ENCODE measurements at regions not wholly inside any gene's neighbourhood (a gene's known extent, or its start where the extent isn't known, plus 50 kb on each side); places are given as distances from the start of the nearest gene placed in this dataset.

DNA sequence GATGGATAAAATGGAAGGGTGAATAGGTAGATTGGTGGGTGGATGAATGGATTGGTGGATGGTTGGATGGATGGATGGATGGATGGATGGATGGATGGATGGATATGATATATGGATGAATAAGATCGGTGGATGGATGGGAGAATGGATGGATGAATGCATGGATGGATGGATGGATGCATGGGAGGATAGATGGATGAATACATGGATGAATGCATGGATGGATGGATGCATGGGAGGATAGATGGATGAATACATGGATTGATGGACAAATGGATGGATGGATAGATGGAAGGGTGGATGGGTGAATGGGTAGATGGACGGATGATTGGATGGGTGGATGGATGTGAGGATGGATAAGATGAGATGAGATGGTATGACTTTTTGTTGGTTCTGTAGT, 95.7 kb upstream of the DUSP22 start:
- TF ChIP-seq, protein P1, sequence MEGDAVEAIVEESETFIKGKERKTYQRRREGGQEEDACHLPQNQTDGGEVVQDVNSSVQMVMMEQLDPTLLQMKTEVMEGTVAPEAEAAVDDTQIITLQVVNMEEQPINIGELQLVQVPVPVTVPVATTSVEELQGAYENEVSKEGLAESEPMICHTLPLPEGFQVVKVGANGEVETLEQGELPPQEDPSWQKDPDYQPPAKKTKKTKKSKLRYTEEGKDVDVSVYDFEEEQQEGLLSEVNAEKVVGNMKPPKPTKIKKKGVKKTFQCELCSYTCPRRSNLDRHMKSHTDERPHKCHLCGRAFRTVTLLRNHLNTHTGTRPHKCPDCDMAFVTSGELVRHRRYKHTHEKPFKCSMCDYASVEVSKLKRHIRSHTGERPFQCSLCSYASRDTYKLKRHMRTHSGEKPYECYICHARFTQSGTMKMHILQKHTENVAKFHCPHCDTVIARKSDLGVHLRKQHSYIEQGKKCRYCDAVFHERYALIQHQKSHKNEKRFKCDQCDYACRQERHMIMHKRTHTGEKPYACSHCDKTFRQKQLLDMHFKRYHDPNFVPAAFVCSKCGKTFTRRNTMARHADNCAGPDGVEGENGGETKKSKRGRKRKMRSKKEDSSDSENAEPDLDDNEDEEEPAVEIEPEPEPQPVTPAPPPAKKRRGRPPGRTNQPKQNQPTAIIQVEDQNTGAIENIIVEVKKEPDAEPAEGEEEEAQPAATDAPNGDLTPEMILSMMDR (conservative IDR thresholded peaks at IDR 0.05): no peak
- no peak overlapping the region for H2AK5ac ChIP-seq (ENCODE audit: insufficient read length, low read length)
- Mint-ChIP-seq H3K36me3 (ENCODE audit: insufficient read depth in 1 of 3, low read depth in 3 of 3) (no peaks in the 10 kb centered on the region), H3K4me3 (no peak overlapping the region; a peak in 1 of 5 replicates), H3K9me3 (peaks cover 3 to 4% of the 10 kb centered on the region in 2 experiments; a peak in 1 of 5 replicates), H3K27me3 (ENCODE audit: low read depth) (peaks cover 2% of the 10 kb centered on the region), H3K27ac (no peak overlapping the region; a peak in 1 of 7 replicates), H3K4me1 (no peaks in the 10 kb centered on the region)
- no peaks in the 10 kb centered on the region for H4K20me1 ChIP-seq (ENCODE audit: control insufficient read depth, insufficient read depth, insufficient read length)
- no peak overlapping the region for H3K9ac ChIP-seq (ENCODE audit: extremely low read depth, insufficient read length, low read length)
- no peak overlapping the region for H3K4me2 ChIP-seq (ENCODE audit: insufficient read depth, insufficient read length, low read length)
- no peak overlapping the region for H3K4ac ChIP-seq (ENCODE audit: low read depth, low read length)
- H2BK12ac ChIP-seq (ENCODE audit: insufficient read length, low read depth, low read length): no peak overlapping the region
- H3K23me2 ChIP-seq (ENCODE audit: insufficient read length, low read depth, low read length, poor library complexity, severe bottlenecking): no peaks in the 10 kb centered on the region
- no peak overlapping the region for H3K18ac ChIP-seq (ENCODE audit: insufficient read length, low read depth, low read length)
- no peak overlapping the region for H2AFZ ChIP-seq (ENCODE audit: low read length)
- no peak for DNase-seq
- H4K5ac ChIP-seq (ENCODE audit: insufficient read length, low read depth, low read length): no peak overlapping the region
- H3K9me3 ChIP-seq (ENCODE audit: control insufficient read depth, low read depth, low read length): no peaks in the 10 kb centered on the region
- no peaks in the 10 kb centered on the region for H3K27me3 ChIP-seq (ENCODE audit: insufficient read depth, low read length)
- no peak overlapping the region for H3K27ac ChIP-seq (ENCODE audit: insufficient read length, low read depth, low read length)
- no peak overlapping the region for H4K8ac ChIP-seq (replicated peaks; ENCODE audit: insufficient read length, low read depth, low read length)
- H4K91ac ChIP-seq (ENCODE audit: insufficient read length, low read depth, low read length): no peak overlapping the region
- H2BK15ac ChIP-seq (ENCODE audit: low read depth, low read length): no peak overlapping the region
- H2BK20ac ChIP-seq (ENCODE audit: low read depth, low read length, poor library complexity, severe bottlenecking): no peak overlapping the region
- no peaks in the 10 kb centered on the region for H3K79me1 ChIP-seq (ENCODE audit: insufficient read depth, low read depth, low read length, poor library complexity, severe bottlenecking)
- no peak overlapping the region for H3K14ac ChIP-seq (ENCODE audit: insufficient read depth, low read length)
- 100% methylated on average over 2 of the region's 2 CpGs for WGBS (ENCODE audit: extremely low coverage, insufficient read length, low lambda C conversion rate)
- H3K79me2 ChIP-seq (ENCODE audit: insufficient read depth, low read length): no peaks in the 10 kb centered on the region
- no peaks in the 10 kb centered on the region for H3K4me1 ChIP-seq (ENCODE audit: insufficient read depth, low read length)
- H2BK120ac ChIP-seq (ENCODE audit: low read depth, low read length, poor library complexity, severe bottlenecking): no peak overlapping the region
- no peak overlapping the region for H3K56ac ChIP-seq (ENCODE audit: insufficient read length, low read depth, low read length)
- H3K23ac ChIP-seq (ENCODE audit: insufficient read length, low read depth, low read length): no peak overlapping the region
- H3T11ph ChIP-seq (ENCODE audit: low read length): no peak overlapping the region
- H2BK5ac ChIP-seq (ENCODE audit: insufficient read length, low read length): no peak overlapping the region
